Type B pancreatic cell (in vitro differentiated cells): ENCODE measurements at regions not wholly inside any gene's neighbourhood (a gene's known extent, or its start where the extent isn't known, plus 50 kb on each side); places are given as distances from the start of the nearest gene placed in this dataset.

Experiments
- DNase-seq: peaks from one replicate; pipeline ENCODE4 v3.0.0; 2021; ENCODE audit warnings: mixed read lengths; ENCODE audit not compliant: unreplicated experiment; ENCODE audit errors: extremely low spot score
- H3K27ac Mint-ChIP-seq: 2 replicates; pipeline ENCODE4 v1.8.0; 2021; ENCODE audit warnings: mild to moderate bottlenecking, mixed read lengths
- H3K27me3 Mint-ChIP-seq: 2 replicates; pipeline ENCODE4 v1.8.0; 2021; ENCODE audit warnings: mixed read lengths
- H3K36me3 Mint-ChIP-seq: 2 replicates; pipeline ENCODE4 v1.8.0; 2021; ENCODE audit warnings: mixed read lengths
- H3K4me1 Mint-ChIP-seq: one replicate; pipeline ENCODE4 v1.8.0; 2021; ENCODE audit warnings: mixed read lengths; ENCODE audit not compliant: unreplicated experiment
- H3K4me3 Mint-ChIP-seq: 2 replicates; pipeline ENCODE4 v1.8.0; 2021; ENCODE audit warnings: mild to moderate bottlenecking, mixed read lengths
- H3K9me3 Mint-ChIP-seq: 2 replicates; pipeline ENCODE4 v1.8.0; 2021; ENCODE audit warnings: mixed read lengths
- TF ChIP-seq, protein P1 (sequence below): fragments of 200-600 bp; sonication (generic); conservative IDR thresholded peaks from 2 replicates; pipeline ENCODE4 v1.5.0; 2021; ENCODE audit warnings: antibody characterized with exemption, mild to moderate bottlenecking

- TF ChIP-seq, protein P1, sequence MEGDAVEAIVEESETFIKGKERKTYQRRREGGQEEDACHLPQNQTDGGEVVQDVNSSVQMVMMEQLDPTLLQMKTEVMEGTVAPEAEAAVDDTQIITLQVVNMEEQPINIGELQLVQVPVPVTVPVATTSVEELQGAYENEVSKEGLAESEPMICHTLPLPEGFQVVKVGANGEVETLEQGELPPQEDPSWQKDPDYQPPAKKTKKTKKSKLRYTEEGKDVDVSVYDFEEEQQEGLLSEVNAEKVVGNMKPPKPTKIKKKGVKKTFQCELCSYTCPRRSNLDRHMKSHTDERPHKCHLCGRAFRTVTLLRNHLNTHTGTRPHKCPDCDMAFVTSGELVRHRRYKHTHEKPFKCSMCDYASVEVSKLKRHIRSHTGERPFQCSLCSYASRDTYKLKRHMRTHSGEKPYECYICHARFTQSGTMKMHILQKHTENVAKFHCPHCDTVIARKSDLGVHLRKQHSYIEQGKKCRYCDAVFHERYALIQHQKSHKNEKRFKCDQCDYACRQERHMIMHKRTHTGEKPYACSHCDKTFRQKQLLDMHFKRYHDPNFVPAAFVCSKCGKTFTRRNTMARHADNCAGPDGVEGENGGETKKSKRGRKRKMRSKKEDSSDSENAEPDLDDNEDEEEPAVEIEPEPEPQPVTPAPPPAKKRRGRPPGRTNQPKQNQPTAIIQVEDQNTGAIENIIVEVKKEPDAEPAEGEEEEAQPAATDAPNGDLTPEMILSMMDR = no peak
- H3K27ac Mint-ChIP-seq = no peak overlapping the region
- H3K4me1 Mint-ChIP-seq = no peaks in the 10 kb centered on the region
- H3K27me3 Mint-ChIP-seq = peaks cover 3% of the 10 kb centered on the region
- DNase-seq = no peak
- H3K4me3 Mint-ChIP-seq = no peak overlapping the region
- H3K36me3 Mint-ChIP-seq = no peaks in the 10 kb centered on the region
- H3K9me3 Mint-ChIP-seq = no peaks in the 10 kb centered on the region
Measured at GRCh38 chr2:108139521-108139920, 100.2 kb upstream of the SULT1C3 start.

- DNase-seq = no peak
- Mint-ChIP-seq H3K4me1 (no peaks in the 10 kb centered on the region), H3K9me3 (no peaks in the 10 kb centered on the region), H3K4me3 (no peak overlapping the region), H3K27me3 (peaks cover 3% of the 10 kb centered on the region), H3K36me3 (no peaks in the 10 kb centered on the region), H3K27ac (no peak overlapping the region)
- TF ChIP-seq, protein P1 = no peak
Measured at GRCh38 chr2:108145557-108146326, 94.0 kb upstream of the SULT1C3 start.

DNA sequence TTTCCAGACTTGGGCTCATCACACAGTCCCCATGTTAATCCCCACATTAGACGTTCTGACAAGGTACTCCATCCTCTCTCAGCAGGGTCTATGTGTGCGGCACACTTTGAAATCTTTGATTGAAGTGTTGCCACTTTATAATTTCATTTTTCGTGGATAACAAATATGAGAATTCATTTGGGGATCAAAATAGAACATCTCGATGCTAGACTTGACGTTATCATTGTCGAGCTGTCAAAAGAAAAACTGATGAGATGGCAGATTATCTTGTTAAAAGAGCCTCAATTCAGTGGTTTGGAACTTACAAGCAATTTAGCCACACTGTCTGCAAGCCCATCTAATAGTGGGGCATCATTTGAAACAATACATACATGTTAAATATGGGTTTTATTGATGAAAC, 91.2 kb upstream of the SULT1C3 start:
- Mint-ChIP-seq H3K4me1 (peaks cover 2% of the 10 kb centered on the region), H3K27me3 (peaks cover 3% of the 10 kb centered on the region), H3K27ac (no peak overlapping the region), H3K36me3 (no peaks in the 10 kb centered on the region), H3K4me3 (no peak overlapping the region), H3K9me3 (no peaks in the 10 kb centered on the region)
- TF ChIP-seq, protein P1 = no peak
- DNase-seq = no peak

DNA sequence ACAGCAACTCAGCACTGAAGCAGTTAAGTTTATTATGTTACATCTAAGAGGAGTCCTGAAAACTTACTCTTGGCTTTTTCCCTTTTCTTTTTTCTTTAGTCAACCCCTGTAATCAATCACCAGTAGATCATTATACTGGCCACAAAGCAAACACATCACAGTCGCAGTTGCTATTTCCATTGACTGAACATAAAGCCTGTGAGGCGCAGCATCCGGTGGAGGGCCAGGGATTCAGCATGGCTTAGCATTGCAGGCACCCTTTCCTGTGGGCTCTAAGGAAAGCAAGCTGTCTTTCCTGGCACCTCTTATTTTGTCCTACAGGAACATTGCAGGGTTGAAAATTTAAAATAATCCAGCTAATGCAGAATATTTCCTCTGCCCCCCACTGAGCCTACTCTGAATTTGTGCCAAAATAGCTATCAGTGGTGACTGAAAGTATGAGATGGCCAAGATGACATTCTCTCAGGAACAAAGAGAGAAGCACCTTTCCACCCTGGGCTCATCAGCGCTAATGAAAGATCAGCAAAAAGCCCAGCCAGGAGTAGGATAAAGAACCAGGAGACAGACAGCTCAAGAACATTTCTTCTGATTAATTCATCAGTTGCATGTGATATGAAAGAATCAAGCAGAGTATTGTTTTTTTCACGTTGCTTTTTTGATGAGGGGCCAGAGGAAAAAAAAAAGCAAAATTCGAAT, 85.3 kb upstream of the SULT1C3 start:
- H3K27me3 Mint-ChIP-seq = peaks cover 4% of the 10 kb centered on the region
- TF ChIP-seq, protein P1 = no peak
- no peak overlapping the region for H3K4me3 Mint-ChIP-seq
- H3K27ac Mint-ChIP-seq = no peak overlapping the region
- no peaks in the 10 kb centered on the region for H3K36me3 Mint-ChIP-seq
- peaks cover 16% of the 10 kb centered on the region for H3K4me1 Mint-ChIP-seq
- H3K9me3 Mint-ChIP-seq = no peaks in the 10 kb centered on the region
- DNase-seq = no peak

- Mint-ChIP-seq H3K4me1 (no peaks in the 10 kb centered on the region), H3K9me3 (no peaks in the 10 kb centered on the region), H3K27me3 (peaks cover 4% of the 10 kb centered on the region), H3K4me3 (no peak overlapping the region), H3K27ac (no peak overlapping the region), H3K36me3 (no peaks in the 10 kb centered on the region)
- TF ChIP-seq, protein P1 = no peak
- DNase-seq = no peak
Measured at GRCh38 chr2:108161298-108161697, 78.5 kb upstream of the SULT1C3 start.
